Superior temporal gyrus (tissue), 1 donor: ENCODE measurements at regions not wholly inside any gene's neighbourhood (a gene's known extent, or its start where the extent isn't known, plus 50 kb on each side); places are given as distances from the start of the nearest gene placed in this dataset.
A peak's percentile ranks its signal among the peaks of the same experiment; 100 is the strongest.

ENCODE experiments used
- DNase-seq: peaks from one replicate; pipeline ENCODE4 v3.0.0-alpha.2; 2016; ENCODE audit errors: extremely low spot score

DNA sequence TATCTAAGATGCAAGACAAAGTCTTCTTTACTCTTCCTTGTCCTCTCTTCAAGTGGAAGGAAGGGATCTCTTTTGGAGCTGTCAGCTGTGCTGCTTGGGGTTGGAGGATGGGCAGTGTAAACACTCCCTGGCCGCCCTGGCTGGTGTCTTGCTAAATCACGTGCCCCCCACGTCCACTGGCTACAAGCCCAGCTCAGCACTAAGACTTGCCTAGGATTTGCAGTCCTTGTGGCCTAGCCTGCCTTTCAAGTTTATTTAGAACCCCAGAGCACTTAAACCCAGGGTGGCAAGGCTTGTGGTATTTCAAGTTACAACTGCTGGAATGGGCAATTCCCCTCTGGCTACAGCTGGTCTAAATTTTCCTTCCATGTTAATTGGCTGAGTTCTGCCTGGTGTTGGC, 272.4 kb upstream of the MYO3A start:
- DNase-seq, result no peak

DNA sequence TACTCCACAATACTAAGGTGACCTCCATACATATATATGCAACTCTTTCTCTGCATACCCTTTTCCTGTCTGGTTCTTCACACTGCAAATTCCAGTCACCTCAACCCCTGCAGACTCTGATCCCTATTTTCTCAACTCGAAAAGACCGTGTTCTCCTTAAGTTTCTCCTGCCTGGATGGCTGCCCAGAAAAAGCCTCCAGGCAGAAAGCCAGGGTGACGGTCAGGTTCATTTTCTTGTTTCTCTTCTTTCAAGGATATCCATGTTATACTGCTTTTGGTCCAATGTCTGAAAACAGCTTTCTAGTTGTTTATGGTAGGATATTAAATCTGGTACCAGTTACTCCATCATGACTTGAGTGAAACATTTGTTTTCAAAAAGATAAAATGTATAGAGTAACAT, 267.8 kb upstream of the MYO3A start:
- DNase-seq, result no peak

DNA sequence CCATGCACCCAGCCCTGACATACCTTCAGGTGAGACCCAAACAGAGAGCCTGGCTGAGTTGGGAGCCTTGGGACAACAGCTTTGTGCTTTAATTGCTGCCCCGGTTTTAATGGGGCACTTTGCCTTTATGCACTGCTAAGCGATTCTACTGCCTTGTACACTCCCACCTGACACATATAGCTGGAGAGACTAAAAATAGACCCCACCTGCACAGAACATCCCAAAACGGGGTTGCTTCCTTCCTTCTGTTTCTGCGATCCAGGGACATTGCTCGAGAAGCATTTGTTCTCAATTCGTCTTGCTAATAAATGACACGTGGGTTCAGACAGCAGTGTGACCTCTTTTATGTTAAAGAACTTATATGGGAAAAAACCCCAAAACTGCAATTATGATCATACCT, 258.8 kb upstream of the MYO3A start:
- DNase-seq, result no peak

DNA sequence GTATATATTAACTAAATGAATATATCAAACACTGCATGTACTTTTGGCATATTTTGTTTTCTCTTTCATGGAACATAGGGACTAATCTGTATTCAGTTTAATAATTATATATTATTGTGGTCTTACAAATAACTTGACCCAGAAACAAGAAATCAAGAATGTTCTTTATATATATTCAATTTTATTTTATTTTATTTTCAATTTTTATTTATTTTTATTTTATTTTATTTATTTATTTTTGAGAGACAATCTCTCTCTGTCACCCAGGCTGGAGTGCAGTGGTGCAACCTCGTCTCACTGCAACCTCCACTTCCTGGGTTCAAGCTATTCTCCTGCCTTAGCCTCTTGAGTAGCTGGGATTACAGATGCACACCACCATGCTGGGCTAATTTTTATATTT, 258.4 kb upstream of the MYO3A start:
- DNase-seq, result no peak

DNA sequence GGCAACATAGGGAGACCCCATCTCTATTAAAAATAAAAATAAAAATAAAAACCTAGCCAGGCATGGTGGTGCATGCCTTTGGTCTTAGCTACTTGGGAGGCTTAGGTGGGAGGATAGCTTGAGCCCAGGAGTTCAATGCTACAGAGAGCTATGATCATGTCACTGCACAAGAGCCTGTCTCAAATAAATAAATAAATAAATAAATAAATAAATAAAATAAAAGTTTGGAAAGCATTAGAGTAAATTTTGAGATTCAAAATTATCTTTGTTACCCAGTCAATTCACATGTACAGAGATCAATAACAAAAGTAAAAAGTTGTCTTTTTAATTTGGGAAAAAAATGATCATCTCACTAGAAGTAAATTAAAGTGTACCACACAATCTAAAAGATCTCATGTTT, 255.8 kb upstream of the MYO3A start:
- DNase-seq, result no peak

DNA sequence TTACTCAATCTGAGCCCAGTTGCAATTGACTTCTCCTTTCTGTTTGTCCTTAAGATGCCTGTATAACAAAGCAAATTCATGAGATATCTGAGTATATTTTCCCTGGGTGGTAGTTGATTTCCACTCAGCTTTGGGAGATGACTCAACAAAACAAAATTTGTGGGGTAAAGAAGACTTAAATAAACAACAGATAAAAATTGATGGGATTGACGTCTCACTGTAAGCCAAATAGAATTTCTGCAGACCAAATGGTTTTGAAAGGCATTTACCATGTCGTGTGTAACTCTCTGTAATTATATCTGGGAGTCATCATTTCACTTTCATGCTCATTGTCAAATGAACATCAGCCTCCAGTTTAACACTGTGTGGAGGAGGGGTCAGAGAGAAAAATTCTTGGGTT, 255.4 kb upstream of the MYO3A start:
- DNase-seq, result no peak

DNA sequence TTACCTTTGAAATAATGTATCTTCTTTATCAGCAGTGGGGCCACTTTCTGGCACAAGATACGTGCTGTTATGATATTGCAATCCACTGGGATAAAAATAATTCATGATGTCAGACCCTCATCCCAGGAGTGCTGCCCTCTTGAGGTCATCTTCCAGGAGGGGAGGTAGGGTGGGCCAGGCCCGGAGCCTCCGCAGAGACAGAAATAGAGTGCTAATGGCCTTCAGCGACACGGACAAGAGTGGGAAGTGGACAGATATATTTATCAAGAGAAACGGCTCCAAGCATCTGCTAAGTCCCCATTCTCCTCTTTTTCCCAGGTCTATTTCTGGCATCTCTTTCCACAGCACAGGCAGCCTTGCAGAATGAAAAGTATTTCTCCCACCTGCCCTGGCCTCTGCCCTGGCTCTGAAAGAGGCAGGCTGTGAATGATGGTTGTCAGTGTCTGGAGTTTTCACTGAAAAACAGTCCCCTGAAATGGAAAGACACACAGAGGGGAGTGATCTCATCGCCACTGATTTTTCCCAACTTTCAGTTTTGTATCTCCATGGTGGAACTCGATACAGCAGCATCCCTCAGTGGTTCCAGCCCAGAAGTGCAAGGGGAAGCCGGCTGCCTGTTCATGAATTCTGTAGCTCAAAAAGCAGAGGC, 251.7 kb upstream of the MYO3A start:
- peak; percentile 81 for DNase-seq

DNA sequence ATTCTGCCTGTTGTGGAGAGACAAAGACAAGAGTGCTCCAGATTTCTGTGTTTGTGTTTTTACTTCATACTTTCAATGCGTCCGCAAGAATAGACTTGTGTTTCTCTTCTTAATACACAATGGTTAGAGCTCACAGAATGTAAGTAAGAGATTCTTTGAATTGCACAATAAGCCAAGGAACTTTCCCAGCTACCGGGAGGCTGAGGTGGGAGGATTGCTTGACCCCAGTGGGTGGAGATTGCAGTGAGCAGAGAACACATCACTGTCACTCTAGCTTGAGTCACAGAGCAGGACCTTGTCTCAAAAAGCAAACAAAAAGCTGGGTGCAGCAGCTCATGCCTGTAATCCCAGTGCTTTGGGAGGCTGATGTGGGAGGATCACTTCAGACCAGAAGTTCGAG, 250.7 kb upstream of the MYO3A start:
- DNase-seq, result no peak

DNA sequence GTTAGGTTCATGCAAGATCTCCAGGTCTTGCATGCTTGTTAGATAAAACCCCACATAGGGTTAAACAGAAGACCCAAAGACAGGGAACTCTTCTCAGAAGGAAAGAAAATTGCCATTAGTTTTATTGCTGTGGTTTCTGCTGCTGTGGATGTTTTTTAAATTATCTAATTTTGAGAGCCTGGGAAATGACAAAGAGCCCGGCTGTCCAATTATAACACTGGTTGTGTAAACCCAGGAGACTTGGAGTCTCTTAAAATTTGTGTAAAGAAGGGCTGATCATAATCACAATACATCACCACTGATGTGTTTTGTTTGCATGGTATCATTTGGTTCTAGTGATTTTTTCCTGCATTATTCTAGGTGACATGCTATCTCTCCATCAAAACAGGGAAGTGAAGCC, 246.5 kb upstream of the MYO3A start:
- no peak for DNase-seq

DNA sequence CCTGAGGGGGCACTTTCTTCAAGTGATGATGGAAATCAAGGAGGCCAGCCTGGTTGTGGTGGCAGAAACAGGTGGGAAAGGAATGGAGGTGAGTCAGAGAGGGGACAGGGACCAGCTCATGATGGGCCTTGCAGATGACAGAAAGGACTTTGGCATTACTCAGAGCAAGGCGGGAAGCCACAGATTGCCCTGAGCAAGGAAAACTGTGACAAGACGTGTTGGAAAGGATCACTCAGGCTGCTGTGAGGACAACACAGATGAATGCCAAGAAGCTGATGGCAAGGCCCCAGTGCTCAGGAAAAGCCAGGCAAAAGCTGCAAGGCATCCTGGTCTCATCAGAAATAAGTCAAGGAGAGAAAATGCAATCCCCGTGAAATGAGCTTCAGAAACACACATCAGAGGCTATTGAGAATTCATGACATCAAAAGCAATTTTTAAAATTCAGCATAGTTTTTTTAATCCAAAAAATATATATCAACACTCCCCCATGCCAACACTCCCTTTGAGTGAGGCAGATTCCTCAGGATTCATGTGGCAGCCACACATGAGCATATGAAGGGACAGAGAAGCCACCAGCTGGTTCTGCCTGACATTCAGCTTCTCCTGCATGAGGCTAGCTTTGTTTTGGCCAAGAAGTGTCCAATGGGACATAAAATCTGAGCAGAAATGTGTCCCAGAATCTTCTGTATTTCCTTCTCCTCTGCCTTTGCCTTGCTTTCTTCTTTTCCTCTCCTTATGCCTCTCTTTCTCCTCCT, 244.5 kb upstream of the MYO3A start:
- DNase-seq, result no peak

DNA sequence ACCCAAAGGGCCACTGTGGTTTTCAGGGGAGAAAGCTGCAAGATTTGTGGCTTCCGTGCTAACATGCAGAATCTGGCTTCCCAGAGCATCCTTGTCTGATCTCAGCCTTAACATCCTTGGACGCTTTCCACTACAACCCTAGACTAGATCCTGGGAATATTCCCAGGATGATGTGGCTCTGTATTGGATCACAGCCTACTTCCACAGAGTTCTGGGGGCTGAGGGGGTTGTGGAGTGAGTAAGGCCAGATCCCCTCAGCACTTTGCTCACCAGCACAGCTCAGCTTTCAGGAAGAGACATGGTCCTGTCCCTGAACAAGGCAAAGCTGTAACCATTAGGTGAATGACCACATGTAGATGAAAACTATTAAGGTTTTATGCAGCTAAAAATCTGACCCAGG, 241.3 kb upstream of the MYO3A start:
- no peak for DNase-seq

DNA sequence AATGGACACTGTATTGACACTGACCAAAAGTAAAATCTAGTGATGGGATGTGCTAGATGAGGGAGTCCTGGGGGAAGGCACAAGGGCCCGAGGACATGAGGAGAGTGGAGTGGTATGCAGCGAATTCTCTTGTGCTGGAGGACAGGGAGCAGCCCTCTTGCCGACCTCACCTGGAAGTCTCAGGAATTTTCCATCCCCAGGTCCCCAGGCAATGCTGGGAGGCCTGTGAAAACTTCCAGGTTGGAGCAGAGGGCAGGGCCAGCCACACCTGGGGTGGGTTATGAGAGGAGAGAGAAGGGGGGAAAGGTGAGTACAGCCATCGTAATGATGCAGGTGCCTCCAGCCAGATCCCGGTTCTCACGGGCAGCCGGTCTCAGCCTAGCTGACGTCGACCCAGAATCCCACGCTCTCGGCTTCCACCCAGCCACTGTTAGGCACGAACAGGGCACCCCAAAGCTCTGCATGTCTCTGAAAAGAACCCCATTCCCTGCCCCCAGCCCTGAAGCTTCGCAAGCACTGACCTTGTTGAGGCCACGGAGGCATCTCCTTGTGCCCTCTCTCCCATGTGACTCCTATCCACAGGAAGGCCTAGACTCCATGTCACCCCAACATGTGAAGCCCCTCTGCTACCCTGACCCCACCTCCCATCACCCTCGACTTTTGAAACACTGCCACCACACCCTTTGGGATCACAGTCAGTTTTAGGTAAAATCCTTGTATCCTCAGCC, 239.7 kb upstream of the MYO3A start:
- DNase-seq, result no peak

DNA sequence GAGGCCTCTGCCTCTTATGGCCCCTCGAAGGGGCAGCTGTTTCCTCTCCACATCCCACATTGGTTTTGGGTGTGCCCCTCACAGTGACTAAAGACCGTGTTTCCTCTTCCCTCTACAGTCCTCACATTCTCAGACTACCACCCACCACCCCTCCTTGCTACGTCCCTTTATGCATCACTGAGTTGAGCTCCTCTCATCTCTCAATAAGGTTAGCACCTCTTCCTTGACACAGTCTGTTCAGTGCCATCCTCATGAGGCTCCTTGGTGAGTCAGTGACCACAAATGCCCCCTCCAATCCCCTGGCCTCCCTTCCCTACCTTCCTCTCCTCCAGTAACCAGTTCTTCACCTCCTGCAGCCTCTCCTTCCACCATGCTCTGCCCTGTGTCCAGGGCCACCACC, 239.1 kb upstream of the MYO3A start:
- DNase-seq, result no peak

DNA sequence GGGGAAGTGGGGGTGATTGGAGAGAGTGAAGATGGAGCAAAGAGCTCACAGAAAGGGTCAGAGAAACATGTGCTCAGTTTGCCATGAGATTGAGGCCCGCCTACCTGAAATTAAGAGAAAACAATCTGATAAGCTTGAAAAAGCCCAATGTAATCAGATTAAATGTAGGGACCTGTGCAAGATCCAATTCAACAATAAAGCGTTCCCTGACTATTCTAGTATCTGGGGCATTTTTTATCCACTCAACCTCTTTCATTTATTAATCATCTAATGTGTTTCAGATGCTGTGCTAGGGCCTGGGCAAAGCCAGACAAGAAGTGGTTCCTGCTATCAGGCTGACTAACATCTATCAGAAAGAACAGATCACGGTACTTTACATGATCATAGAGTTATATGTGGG, 238.4 kb upstream of the MYO3A start:
- DNase-seq, result no peak

DNA sequence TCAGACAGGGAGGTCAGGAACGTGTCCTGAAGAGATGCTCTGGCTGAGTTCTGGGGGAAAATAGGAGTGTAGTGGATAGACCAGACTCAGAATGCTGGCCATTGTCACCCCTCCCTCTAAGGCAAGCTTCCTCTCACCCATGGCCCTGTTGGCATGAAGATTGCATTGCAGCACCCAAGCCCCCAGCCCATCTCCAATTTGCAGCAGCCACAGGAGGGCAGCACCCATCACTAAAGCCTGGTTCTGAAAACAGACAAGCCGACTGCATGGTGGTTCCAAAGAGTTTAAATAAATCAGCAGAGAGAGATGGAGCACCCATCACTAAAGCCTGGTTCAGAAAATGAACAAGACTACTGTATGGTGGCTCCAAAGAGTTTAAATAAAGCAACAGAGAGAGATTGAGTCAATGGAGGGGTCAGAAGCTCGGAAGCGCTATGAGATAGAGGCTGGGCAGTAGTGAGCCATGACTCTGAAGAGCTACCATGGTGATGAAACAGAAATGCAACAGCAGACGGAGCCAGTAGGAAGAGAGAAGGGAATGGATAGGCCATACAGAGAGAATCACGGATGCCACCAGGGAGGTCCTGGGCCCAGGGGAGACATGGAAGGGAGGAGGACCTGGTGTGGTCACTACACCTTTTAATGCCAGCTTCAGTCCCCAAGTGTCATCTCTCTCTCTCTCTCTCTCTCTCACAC, 237.9 kb upstream of the MYO3A start:
- DNase-seq, result no peak

DNA sequence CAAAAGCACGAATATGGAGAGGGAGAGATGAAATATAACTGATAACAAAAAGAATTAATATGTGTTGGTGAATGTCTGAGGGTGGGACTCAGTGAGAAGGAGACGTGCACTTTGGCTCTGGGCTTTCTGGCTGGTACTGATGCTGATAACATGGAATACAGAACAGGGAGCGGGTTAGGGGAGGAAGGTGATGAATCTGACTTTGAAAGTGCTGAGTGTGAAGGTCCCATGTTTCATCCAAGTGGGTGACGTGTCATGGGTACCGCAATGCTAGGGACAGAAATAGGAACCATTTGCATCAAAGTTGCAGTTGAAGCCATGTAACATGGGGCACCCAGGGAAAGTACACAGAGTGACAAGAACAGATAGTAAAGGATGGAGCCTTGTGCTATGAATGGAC, 236.6 kb upstream of the MYO3A start:
- no peak for DNase-seq

DNA sequence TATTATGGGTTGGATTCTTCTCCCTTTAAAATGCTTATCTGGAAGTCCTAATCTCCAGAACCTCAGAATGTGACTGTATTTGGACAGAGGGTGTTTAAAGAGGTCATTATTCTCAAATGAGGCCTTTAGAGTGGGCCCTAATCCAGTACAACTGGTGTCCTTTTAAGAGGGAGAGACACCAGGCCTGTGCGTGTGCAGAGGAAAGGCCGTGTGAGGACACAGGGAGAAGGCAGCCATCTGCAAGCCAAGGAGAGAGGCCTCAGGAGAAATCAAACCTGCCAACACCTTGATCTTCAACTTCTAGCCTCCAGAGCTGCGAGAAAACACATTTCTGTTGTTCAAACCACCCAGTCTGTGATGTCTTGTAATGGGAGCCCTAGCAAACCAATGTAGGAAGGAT, 235.4 kb upstream of the MYO3A start:
- DNase-seq, result no peak

DNA sequence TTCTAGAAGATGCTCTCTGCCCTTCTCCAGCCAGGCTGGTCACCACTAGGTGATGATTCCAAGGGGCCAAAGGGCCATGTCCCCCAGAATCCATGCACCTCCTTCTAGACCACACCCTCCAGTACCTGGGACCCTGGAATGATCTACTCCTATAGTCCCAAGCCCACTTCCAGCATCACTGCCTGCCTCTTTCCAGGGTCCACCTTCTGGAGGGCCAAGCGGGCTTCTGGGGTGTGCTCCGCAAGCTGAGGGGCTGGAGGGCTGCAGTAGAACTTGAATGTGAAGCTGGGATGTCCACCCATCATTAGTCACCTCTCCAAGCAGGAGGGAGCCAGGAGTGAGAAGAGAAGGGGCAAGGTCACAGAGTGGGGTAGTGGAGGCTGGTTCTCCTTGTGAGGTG, 234.4 kb upstream of the MYO3A start:
- DNase-seq, result no peak

DNA sequence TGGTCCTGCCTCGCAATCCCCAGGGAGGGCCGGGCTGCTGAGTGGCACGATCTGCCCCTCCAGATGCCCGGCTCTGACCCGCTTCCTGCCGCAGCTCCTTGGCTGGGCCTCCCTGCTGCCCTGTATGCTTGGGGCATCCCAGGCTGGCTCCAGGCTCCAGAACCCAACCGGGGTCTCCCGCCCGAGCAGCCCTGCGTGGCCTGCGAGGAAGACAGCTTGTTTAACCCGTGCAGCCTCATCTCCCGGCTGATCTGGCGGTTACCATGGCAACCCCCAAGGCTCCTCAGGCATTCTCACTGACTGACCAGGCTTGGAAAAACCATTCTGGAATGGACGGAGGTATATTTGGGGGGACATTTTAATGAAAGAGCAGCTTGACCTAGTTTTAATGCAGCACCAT, 232.4 kb upstream of the MYO3A start:
- DNase-seq, result peak; percentile 7

DNA sequence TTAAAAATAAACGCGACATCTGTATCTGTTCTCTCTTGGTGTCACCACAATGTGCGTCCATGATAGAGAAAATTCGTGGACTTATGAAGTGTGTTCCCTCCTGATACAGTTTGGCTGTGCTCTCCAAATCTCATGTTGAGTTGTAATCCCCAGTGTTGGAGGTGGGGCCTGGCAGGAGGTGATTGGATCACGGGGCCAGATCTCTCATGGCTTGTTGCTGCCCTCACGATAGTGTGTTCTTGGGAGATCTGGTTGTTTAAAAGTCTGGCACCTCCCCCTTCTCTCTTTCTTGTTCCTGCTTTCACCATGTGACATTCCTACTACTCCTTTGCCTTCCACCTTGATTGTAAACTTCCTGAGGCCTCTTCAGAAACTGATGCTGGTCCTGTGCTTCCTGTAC, 229.4 kb upstream of the MYO3A start:
- DNase-seq, result no peak

DNA sequence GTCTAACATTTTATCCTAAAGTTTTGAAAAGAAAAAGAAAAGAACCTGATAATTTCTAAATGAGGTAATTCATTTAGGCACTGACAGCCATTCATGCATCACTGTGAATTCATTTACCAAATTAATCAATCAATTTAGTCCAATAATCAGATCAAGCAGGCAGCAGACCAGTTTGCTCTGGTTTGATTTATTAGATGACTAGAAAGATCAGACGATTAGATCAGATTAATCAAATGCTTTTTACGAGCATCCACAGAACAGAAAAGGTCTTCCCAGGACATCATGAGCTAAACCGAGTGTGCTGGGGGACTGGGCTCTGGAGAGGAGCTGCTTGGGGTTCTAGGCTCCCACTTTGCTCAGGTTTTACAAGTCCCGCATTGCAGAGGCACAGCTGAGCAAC, 226.5 kb upstream of the MYO3A start:
- DNase-seq, result no peak

DNA sequence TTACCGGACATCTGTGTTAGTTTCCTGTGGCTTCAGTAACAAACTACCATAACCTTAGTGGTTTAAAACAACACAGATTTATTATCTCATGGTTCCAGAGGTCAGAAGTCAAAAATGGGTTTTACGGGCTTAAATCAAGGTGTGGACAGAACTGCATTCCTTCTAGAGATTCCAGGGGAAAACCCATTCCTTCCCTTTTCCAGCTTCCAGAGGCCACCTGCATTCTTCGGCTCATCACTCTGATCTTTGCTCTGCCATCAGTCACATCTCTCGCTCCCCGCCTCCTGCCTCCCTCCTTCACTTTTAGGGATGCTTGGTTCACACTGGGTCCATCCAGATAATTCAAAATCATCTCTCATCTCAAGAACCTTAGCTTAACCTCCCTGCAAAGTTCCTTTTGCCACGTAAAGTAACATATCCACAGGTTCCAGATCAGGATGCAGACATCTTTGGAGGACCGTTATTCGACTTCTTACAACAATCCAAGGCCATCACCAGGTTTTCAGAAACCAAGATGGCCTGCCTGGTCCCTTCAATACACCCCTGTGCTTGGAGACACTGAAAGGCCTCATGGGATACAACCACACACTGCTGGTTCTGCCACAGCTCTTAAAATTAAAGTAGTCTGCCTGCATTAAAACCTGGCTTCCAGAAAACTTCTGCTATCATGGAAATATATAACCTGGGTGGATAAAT, 225.9 kb upstream of the MYO3A start:
- no peak for DNase-seq
